Chondrocyte (in vitro differentiated cells): ENCODE measurements at regions not wholly inside any gene's neighbourhood (a gene's known extent, or its start where the extent isn't known, plus 50 kb on each side); places are given as distances from the start of the nearest gene placed in this dataset.
A peak's percentile ranks its signal among the peaks of the same experiment; 100 is the strongest.

ENCODE experiments used
- DNase-seq: peaks from one replicate; pipeline ENCODE4 v3.0.0; 2021; ENCODE audit warnings: mixed read lengths, low spot score
- H3K27ac Mint-ChIP-seq: one replicate; pipeline ENCODE4 v1.8.0; 2021; ENCODE audit warnings: mild to moderate bottlenecking, moderate library complexity, mixed read lengths; ENCODE audit not compliant: unreplicated experiment
- H3K27me3 Mint-ChIP-seq: 2 replicates; pipeline ENCODE4 v1.8.0; 2021; ENCODE audit warnings: low read depth, mixed read lengths
- H3K36me3 Mint-ChIP-seq: 2 replicates; pipeline ENCODE4 v1.8.0; 2021; ENCODE audit warnings: low read depth, mixed read lengths
- H3K4me1 Mint-ChIP-seq: 2 replicates; pipeline ENCODE4 v1.8.0; 2021; ENCODE audit warnings: low read depth, mild to moderate bottlenecking, mixed read lengths
- H3K4me3 Mint-ChIP-seq: one replicate; pipeline ENCODE4 v1.8.0; 2021; ENCODE audit warnings: mild to moderate bottlenecking, moderate library complexity, mixed read lengths; ENCODE audit not compliant: unreplicated experiment
- H3K9me3 Mint-ChIP-seq: 2 replicates; pipeline ENCODE4 v1.8.0; 2021; ENCODE audit warnings: low read depth, mixed read lengths
- CTCF ChIP-seq: fragments of 200-600 bp; sonication (generic); IDR thresholded peaks from 2 replicates; pipeline ENCODE4 v1.5.0; 2021; ENCODE audit warnings: antibody characterized with exemption, mild to moderate bottlenecking, moderate library complexity

- H3K36me3 Mint-ChIP-seq = no peaks in the 10 kb centered on the region
- DNase-seq = no peak
- TF ChIP-seq CTCF = no peak
- H3K27ac Mint-ChIP-seq = no peak overlapping the region
- H3K9me3 Mint-ChIP-seq = peaks cover 4% of the 10 kb centered on the region
- peaks cover 28% of the 10 kb centered on the region for H3K4me1 Mint-ChIP-seq
- no peak overlapping the region for H3K4me3 Mint-ChIP-seq
- no peaks in the 10 kb centered on the region for H3K27me3 Mint-ChIP-seq
Observed at GRCh38 chr13:91135376-91135775, 212.1 kb upstream of the MIR17HG start.

- H3K9me3 Mint-ChIP-seq = peaks cover 4% of the 10 kb centered on the region
- H3K4me1 Mint-ChIP-seq = peaks cover 32% of the 10 kb centered on the region
- no peak overlapping the region for H3K27ac Mint-ChIP-seq
- no peak for TF ChIP-seq CTCF
- no peaks in the 10 kb centered on the region for H3K27me3 Mint-ChIP-seq
- no peaks in the 10 kb centered on the region for H3K36me3 Mint-ChIP-seq
- no peak overlapping the region for H3K4me3 Mint-ChIP-seq
- DNase-seq = no peak
Observed at GRCh38 chr13:91135968-91136367, 211.5 kb upstream of the MIR17HG start.

GRCh38 chr13:91136806-91137205 is 210.7 kb upstream of the MIR17HG start:
- Mint-ChIP-seq H3K4me3 (no peak overlapping the region), H3K27ac (no peak overlapping the region), H3K9me3 (peaks cover 2% of the 10 kb centered on the region), H3K27me3 (no peaks in the 10 kb centered on the region), H3K4me1 (peaks cover 40% of the 10 kb centered on the region), H3K36me3 (no peaks in the 10 kb centered on the region)
- no peak for DNase-seq
- TF ChIP-seq CTCF = no peak

GRCh38 chr13:91139232-91139631 is 208.3 kb upstream of the MIR17HG start:
- TF ChIP-seq CTCF = no peak
- Mint-ChIP-seq H3K4me1 (peaks cover 54% of the 10 kb centered on the region), H3K27ac (no peak overlapping the region), H3K9me3 (no peaks in the 10 kb centered on the region), H3K36me3 (no peaks in the 10 kb centered on the region), H3K4me3 (no peak overlapping the region), H3K27me3 (no peaks in the 10 kb centered on the region)
- no peak for DNase-seq

- Mint-ChIP-seq H3K4me1 (peaks cover 63% of the 10 kb centered on the region), H3K27me3 (no peaks in the 10 kb centered on the region), H3K4me3 (no peak overlapping the region), H3K36me3 (no peaks in the 10 kb centered on the region), H3K9me3 (no peaks in the 10 kb centered on the region), H3K27ac (peak overlapping the region; percentile 60)
- no peak for TF ChIP-seq CTCF
- no peak for DNase-seq
Observed at GRCh38 chr13:91141543-91142061, 205.9 kb upstream of the MIR17HG start.
